HG03442 (cell line): ENCODE measurements at regions not wholly inside any gene's neighbourhood (a gene's known extent, or its start where the extent isn't known, plus 50 kb on each side); places are given as distances from the start of the nearest gene placed in this dataset.

Experiments
- ATAC-seq: cut with Tn5 transposase; IDR thresholded peaks from one replicate; pipeline ENCODE4 v1.9.1; 2021; ENCODE audit warnings: mild to moderate bottlenecking, moderate library complexity; ENCODE audit not compliant: unreplicated experiment

- ATAC-seq = no peak
These were observed 61.7 kb downstream of the KCNJ2 start for GRCh38 chr17:70230850-70231640.

DNA sequence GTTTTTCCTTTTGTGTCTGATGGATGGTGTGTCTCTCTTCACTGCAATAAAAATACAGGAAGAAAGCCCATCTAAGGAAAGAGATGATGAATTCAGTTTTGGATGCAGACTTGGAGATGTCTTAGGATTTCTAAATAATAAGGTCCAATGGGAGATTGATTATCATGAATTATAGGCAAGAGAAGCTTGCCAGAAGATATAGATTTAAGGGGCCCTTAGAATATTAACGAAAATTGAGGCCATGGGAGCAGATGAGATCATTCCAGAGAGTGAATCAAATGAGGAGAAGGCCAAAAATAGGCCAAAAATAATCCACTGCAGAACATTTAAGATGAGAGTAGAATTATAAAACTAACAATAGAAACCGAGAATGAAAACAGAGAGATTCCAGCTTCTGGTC, 63.1 kb downstream of the KCNJ2 start:
- ATAC-seq = no peak

DNA sequence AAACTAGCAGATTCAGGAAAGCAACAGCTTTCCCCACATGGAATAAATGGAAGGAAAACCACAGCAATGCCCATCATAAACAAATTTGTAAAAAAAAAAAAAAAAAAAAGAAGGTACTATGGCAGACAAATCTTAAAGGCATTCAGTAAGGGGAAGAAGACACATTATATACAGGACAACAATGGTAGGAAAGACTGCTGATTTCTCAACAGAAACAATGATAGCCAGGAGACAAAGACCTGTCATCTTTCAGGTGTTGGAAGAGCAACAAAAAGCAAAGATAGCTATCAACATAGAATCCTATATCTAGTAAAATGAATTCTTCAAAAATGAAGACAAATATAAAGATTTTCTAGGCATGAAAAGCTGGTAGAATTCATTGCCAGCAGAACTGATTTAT, 65.9 kb downstream of the KCNJ2 start:
- no peak for ATAC-seq

DNA sequence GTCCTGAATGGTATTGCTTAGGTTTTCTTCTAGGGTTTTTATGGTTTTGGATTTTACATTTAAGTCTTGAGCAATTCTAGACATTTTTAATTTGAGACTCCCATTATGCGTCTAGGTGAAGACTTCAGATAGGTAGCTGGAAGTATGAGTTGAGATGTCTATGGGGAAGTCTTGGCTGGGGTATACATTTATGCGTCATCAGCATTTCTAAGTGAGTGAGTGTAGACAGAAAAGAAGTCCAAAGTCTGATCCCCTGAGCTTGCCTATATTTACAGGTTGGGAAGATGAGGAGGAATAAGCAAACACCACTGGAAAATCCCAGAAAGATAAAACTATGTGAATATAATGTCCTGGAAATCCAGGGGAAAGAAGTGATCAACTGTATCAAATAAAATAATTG, 68.9 kb downstream of the KCNJ2 start:
- no peak for ATAC-seq

- ATAC-seq = no peak
These were observed 69.3 kb downstream of the KCNJ2 start for GRCh38 chr17:70238646-70239045.

GRCh38 chr17:70239391-70239826, 70.1 kb downstream of the KCNJ2 start:
- ATAC-seq = no peak

GRCh38 chr17:70241071-70241470, 71.7 kb downstream of the KCNJ2 start:
- no peak for ATAC-seq

DNA sequence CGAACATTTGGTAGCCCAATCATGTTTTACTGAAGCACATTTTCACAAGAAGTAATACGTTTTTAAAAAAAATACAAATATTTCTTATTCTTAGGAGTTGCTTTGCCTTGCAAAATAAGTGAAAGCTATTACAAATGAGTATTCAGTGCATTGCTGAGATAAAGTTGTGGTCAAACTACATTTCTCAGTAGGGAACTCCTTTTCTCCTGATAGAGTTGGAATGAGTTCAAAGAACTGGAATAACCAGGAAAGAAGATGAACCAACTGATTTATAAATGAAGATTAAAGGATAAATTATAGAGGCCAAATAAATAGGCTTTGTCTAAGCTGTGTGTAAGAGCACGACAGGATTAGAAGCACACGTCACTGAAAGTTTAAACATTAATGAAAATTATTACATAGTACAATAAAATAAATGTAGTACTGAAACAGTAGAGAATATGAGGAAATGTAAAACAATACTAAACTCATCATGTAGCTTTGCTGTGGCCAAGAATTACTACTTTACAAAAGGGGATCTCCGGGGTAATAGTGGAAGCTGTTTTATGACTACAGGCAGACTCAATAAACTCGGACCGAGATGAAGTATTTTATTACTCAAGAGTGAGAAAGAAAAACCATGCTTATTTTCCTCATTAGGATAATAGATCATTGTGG, 73.6 kb downstream of the KCNJ2 start:
- no peak for ATAC-seq

DNA sequence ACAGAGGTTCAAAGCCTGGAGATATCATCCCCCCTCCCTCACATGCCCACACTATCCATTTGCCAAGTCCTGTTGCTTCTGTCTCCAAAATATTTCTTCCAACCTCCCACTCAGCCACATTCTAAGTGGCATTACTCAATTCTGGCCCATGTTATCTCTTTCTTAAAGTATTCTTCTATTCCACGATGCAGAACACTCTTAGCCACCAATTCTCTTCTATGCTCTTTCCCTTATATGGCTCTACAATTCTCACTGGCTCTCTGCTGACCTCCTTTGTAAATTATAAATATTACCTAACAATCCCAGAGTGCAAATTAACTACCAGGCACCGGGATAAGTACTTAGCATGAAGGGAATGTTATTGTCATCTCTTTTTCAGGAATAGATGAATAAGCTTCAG, 82.4 kb downstream of the KCNJ2 start:
- ATAC-seq = no peak

DNA sequence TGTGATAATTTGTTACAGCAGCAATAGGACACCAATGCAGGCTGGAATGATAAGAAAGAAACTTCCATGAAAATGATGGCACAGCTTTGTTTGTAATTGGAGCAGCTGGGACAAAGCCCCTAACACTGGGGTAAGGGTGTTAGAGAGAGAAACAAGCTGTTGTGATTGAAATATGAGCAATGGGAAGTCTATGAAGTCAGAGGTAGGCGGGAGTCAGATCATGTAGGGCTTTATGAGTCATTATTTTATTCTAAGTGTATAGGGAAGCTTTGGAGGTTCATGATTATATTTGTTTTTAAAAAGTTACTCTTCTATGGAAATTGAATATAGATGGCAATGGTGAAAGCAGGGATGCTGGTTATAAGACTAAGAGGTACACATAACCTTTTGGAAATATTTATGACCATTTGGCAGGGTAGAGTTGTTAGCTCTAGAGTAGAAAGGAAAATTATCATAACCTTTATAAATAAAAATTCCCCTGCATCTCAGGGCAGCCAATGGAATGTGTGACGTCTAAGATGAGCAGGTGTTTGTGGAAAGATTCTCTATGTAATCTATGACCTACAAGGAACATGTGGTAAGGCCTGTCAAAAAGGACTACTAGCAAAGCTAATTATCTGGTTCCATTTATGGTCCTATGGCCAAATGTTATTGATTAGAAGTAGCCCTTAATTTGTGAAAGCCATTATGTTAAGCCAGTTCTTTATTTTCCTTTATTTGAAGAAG, 85.6 kb downstream of the KCNJ2 start:
- ATAC-seq = no peak

- no peak for ATAC-seq
These were observed 87.4 kb downstream of the KCNJ2 start for GRCh38 chr17:70256751-70257150.

DNA sequence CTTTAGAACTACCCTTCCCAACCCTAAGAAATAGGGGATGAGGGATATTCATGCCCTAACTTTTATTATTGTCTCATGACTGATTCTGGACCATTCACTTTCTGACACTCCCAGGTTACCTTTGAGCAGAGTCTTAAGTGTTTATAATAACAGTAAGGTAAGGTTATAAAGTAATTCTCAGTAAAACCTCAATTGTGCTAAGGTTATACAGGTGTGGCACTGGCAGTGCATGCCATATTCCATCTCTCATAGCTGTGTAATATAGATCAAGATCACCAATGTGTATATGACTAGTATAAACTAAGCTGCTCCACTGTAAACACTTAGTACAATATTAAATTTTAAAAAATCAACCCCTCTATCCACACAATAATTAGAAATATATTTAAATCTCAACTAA, 89.1 kb downstream of the KCNJ2 start:
- ATAC-seq = no peak

- ATAC-seq = no peak
These were observed 90.1 kb downstream of the KCNJ2 start for GRCh38 chr17:70259400-70259799.

DNA sequence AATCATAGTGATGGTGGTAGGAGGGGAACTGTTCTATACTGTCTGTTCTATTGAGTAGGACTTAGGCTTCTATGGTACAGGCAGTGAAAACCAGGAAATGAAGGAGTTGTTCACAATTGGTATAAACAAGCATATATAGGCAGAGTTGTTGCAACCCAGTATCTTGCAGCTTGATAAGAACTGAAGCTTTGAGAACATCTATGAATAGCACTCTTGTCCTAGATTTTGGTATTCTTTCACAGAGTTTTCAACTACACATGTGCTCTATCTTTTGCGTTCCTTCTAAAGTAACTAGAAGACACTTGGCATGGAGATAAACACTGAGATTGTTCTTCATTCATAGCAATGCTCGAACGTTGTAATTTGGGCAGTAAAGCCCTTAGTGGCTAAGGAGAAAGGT, 91.8 kb downstream of the KCNJ2 start:
- no peak for ATAC-seq

GRCh38 chr17:70265471-70265870, 96.1 kb downstream of the KCNJ2 start:
- no peak for ATAC-seq

DNA sequence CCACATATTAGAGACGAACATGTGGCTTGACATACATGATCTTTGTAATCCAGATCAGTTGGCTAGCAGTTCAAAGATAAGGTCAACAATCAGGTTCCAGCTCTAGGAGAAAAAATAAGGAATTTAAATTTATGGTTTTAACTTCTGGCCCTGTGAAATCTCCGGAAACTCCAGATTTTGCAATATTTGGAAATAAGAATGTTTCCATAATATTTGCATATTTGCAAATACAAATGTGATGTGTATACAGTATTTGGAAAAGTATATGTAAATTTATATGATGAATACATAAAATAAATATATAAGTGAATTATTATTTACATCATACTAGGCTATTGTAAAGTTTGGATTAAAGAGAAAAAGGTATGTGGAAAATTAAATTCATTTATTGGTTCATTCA, 97.1 kb downstream of the KCNJ2 start:
- ATAC-seq = no peak

GRCh38 chr17:70268383-70268782, 99.1 kb downstream of the KCNJ2 start:
- no peak for ATAC-seq

- ATAC-seq = no peak
These were observed 101.2 kb downstream of the KCNJ2 start for GRCh38 chr17:70270554-70270953.

GRCh38 chr17:70271200-70271599, 101.9 kb downstream of the KCNJ2 start:
- ATAC-seq = no peak

DNA sequence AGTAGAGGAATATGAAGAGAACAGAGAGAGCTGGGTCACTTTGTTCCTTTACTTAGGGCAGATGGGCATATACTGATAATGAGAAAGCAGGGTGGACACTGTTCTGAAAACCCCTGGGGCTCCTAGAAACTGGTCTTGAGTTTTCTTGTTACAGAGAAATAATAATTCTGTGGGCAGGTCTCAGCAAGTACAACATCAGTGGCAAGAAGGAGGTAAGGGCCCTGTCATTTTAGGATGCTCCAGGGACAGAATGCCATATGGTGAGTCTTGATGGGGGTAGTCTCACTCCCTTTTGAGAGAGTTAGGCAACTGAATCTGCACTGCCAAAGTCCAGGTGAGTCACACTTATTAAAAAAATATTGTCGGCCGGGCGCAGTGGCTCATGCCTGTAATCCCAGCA, 102.3 kb downstream of the KCNJ2 start:
- ATAC-seq = no peak

- ATAC-seq = no peak
These were observed 104.9 kb downstream of the KCNJ2 start for GRCh38 chr17:70274255-70274654.

DNA sequence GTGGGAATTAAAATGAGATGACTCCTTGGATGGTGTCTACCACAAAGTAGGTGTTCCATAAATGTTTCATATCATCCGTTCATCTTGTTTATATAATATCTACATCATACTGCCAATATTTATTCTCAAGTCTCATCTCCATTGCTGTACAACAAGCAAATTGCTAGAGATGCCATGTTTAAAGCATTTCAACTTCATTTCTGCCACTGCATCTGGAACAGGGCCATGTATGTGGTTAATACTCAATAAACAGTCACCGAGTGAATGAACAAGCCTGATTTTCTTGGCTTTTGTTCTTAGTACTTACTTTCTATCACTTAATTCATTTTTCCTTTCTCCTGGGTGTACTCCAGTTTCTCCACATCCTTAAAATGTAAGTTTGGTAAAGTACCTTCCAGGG, 107.6 kb downstream of the KCNJ2 start:
- no peak for ATAC-seq
